Mammary epithelial cell (primary cell): ENCODE measurements at regions not wholly inside any gene's neighbourhood (a gene's known extent, or its start where the extent isn't known, plus 50 kb on each side); places are given as distances from the start of the nearest gene placed in this dataset.

ENCODE experiments used
- EZH2 ChIP-seq: IDR thresholded peaks from 2 replicates; pipeline ENCODE4 v1.6.1; 2012; ENCODE audit warnings: low read length, inconsistent platforms, borderline replicate concordance
- TF ChIP-seq, protein P1 (sequence below), 2 donors: IDR thresholded peaks in 1 of 2; conservative IDR thresholded peaks in 1 of 2; 2 replicates each; pipeline ENCODE4 v1.5.1; 2011 to 2012; ENCODE audit warnings: inconsistent platforms in 2 of 2, low read length in 2 of 2, mild to moderate bottlenecking in 2 of 2, control low read depth in 1 of 2, low read depth in 1 of 2; ENCODE audit not compliant: insufficient read depth in 1 of 2; ENCODE audit errors: extremely low read depth in 1 of 2

- no peak for TF ChIP-seq EZH2
- TF ChIP-seq, protein P1, sequence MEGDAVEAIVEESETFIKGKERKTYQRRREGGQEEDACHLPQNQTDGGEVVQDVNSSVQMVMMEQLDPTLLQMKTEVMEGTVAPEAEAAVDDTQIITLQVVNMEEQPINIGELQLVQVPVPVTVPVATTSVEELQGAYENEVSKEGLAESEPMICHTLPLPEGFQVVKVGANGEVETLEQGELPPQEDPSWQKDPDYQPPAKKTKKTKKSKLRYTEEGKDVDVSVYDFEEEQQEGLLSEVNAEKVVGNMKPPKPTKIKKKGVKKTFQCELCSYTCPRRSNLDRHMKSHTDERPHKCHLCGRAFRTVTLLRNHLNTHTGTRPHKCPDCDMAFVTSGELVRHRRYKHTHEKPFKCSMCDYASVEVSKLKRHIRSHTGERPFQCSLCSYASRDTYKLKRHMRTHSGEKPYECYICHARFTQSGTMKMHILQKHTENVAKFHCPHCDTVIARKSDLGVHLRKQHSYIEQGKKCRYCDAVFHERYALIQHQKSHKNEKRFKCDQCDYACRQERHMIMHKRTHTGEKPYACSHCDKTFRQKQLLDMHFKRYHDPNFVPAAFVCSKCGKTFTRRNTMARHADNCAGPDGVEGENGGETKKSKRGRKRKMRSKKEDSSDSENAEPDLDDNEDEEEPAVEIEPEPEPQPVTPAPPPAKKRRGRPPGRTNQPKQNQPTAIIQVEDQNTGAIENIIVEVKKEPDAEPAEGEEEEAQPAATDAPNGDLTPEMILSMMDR (conservative IDR thresholded peaks at IDR 0.05 in 1 of 2, IDR thresholded peaks at IDR 0.05 in 1 of 2; ENCODE audit: extremely low read depth in 1 of 2, insufficient read depth in 1 of 2, low read depth in 1 of 2, low read length in 2 of 2): no peak
Observed at GRCh38 chr6:85948481-85948880, 305.8 kb upstream of the SYNCRIP start.
